Erythroblast (primary cell): ENCODE measurements at regions not wholly inside any gene's neighbourhood (a gene's known extent, or its start where the extent isn't known, plus 50 kb on each side); places are given as distances from the start of the nearest gene placed in this dataset.
"Not testable (repeated sequence)": the region's sequence is repeated elsewhere in the genome, so short reads cannot be mapped to it uniquely, and the experiment has no call there.

Experiments used
- GATA1 ChIP-seq: IDR thresholded peaks from 2 replicates; pipeline ENCODE4 v1.6.1; 2011; ENCODE audit warnings: low read depth, mild to moderate bottlenecking, control low read depth, low read length, moderate library complexity
- POLR2A ChIP-seq: IDR thresholded peaks from 2 replicates; pipeline ENCODE4 v1.6.1; 2011; ENCODE audit warnings: mild to moderate bottlenecking, low read length

DNA sequence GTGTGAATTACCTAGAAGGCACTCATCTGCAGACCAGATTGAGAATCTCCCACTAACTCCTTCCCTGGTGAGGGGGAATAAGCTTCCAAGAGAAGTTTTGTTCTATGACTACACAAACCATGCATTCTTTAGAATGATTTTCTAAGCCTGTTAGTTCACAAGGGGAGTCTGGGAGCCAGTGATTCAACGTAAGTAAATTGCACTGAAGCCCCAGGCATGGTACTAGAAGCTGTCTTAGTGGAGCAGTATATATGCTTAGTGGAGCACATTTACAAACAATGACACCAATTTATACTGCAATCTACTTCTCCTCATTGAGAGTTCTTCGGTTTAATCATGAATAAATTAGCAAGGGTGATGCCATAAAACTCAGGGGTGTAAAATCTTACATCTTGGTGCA is 209.9 kb upstream of the LRRC61 start:
- not testable (repeated sequence) for TF ChIP-seq POLR2A, GATA1
